HG03575 (cell line): ENCODE measurements at regions not wholly inside any gene's neighbourhood (a gene's known extent, or its start where the extent isn't known, plus 50 kb on each side); places are given as distances from the start of the nearest gene placed in this dataset.
A peak's percentile ranks its signal among the peaks of the same experiment; 100 is the strongest.
"Not testable (repeated sequence)": the region's sequence is repeated elsewhere in the genome, so short reads cannot be mapped to it uniquely, and the experiment has no call there.

Source experiments
- ATAC-seq: cut with Tn5 transposase; IDR thresholded peaks from one replicate; pipeline ENCODE4 v1.9.1; 2021; ENCODE audit not compliant: unreplicated experiment, insufficient number of reproducible peaks, low FRiP score; ENCODE audit errors: extremely low read depth

DNA sequence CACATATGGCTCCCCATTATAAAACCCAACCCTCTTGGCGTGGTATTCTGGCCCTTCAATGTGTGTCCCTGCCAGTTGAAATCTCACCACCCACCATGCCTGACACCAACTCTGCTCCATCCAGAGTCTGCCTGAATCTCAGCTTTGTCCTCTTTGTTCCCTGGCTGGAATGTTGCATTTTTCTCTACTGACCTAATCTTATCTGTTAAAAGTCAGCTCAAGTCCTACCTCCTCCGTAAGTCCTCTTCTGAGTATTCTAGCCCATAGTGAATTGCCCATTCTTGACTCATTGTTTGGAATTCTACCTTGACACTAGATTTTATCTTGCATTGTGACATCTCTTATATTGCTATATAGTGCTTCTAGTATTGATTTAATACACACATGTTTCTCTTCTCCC, 207.1 kb upstream of the VLDLR start:
- no peak for ATAC-seq

DNA sequence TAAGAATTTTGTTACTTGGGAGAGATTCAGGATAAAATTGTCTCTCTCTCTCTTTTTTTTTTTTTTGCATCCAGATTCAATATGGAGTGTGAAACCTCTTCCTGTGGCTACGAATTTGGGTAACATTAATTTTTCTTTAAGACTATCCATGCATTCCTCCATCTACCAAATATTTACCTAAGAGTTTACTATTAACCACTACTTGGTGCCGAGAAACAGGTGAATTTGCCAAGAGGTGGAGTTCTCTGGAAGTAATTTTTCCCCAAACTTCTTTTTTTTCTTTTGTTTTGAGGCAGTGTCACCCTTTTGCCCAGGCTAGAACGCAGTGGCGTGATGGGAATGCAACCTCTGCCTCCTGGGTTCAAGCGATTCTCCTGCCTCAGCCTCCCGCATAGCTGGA, 206.3 kb upstream of the VLDLR start:
- no peak for ATAC-seq

DNA sequence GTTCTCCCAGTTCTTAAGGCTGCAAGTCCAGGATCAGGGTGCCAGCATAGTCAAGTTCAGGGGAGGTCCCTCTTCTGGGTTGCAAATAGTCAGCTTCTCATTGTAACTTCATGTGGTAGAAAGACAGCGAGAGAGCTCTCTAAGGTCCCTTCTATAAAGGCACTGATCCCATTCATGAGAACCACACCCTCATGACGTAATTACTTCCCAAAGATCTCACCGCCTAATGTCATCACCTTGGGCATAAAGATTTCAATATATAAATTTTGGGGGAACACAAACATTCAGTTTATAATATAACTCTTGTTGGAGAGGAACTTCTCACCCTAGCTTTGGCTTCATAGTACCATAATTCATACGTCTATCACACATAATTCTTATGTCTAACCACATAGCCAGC, 203.9 kb upstream of the VLDLR start:
- ATAC-seq: no peak

DNA sequence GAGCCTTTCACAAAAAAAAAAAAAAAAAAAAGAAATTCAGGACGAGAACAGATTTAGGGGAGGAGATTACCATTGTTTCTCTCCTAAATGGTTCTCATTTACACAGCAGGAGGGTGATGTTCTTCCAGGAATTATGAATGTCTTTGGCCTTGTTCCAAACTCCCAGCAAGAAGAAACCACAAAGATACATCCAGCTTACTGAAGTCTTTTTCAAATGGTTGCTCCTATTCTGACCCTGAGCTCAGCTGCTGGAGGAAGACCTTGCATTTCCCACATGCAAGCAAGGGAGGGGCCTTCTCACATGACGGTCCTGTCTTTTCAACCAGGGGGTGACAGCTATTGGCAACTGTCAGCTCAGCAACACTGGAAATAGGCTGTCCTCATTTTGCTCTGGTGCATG, 203.0 kb upstream of the VLDLR start:
- no peak for ATAC-seq

DNA sequence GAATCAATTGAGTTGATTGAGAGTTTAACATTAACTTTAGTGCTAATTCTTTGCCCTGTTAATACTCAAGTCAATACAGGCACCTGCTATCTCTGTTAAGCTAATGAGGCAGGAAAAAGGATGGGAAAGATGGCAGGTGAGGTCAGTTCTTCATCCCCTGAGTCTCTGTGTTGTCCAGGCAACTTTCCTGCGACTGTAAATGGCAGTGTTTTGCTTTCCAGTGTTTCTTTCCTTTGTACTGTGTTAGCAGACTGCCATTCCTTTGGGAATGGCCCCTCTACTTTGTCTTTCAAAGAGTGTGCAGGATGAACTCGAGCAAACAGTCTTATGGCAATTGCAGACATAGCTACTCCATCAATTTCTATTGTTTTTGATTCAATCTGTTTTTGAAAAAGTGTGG, 202.2 kb upstream of the VLDLR start:
- no peak for ATAC-seq

DNA sequence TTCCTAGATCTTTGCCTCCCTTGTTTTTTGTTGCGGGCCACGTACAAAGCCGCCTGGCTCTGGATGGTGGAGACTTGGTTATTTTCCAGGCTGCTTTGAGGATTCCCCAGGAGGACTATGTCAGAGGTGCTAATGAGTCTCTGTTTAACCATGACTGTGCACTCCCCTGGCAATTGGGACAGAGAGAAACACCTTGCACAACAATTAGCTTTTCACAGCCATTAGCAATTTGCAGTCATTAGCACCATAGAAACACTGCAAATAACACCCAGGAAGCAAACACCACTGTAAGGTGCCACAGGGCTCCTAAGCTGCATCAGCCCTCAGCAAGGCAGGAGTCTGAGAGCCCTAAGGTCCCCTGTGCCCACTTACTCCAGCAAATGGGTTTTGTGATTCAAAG, 201.0 kb upstream of the VLDLR start:
- ATAC-seq: no peak

DNA sequence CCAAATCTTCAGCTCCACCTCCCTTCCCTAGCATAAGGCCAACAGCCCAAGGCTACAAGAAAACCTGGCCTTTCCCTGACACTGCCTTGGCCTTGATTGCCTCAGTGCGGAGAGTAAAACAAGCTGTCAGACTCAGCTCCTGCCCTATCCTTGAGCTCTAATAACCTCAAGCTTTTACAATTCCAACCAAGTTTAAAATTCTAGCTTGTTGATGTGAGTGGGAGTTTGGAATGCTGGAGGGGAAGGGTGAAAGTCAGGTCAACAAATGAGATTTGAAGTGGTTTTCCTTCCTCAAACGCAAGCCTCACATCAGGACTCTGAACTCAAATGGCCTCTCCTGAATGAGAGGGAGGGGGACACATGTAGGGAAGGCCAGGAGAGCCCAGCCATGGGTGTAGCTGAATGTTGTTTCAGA, 197.0 kb upstream of the VLDLR start:
- ATAC-seq: no peak

DNA sequence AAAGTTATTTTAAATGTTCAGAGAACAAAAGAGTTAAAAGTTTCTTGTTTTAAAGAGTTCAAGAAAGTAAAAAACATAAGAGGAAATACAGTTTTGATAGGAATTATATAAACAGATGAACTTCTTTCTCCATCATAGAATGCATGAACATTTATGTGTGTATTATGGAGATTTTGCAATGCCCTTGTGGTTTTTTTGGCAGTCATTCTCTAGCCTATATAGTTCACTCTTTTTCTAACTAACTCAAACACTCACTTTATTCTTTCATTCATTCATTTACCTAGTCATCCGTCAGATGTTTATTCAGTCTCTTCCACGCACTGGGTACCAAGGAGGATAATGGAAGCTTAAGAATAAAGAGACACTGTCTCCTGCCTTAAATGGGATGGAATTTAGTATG, 195.9 kb upstream of the VLDLR start:
- ATAC-seq: no peak

DNA sequence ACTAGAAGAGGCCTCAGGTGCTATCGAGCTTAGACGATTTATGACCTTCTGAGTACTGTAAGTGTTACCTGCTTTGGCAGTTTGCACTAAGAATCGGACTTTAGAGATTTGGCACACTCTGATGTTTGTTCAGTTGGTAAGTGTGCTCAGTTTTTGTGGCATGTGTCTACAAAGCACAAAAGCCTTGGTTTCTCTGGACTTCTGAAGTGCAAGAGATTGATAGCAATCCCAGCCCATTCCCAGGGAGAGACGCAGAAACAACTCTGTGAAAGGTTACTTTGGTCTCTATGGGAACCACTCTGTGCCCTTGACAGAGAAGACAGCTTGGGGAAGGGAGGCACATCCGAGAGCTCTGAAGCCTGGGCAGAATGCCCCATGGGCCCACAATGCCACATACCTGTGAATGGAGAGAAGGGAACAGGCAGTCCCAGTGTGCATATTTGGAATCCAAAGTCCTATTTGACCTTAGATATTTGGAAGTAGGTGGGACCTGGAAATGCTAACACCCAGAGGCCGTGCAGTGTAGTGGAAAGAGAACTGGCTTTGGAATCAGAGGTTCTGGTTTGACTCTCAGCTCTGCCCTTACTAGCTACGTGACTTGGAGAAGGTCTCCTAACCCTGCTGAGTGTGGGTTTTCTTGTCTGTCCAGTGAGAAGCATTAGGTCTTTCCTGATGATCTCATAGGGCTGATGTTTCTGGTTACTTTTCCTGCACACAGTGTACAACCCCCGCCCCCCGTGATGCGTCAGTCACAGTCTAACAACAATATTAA, 194.3 kb upstream of the VLDLR start:
- no peak for ATAC-seq

DNA sequence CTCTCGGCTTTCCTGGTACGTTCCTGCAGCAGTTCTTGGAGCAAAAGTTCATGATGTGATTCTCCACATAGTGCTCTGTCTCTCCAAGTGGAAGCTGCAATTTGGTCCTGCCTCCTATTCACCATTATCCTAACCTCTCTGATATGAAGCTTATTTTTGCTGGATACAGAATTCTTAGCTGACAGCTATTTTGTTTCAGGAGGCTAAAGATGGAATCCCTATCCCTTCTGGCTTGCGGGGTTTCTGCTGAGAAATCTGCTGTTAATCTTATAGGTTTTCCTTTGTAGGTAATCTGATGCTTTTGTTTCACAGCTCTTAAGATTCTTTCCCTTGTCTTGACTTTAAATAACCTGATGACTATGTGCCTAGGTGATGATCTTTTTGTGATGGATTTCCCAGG, 181.6 kb upstream of the VLDLR start:
- ATAC-seq: no peak

DNA sequence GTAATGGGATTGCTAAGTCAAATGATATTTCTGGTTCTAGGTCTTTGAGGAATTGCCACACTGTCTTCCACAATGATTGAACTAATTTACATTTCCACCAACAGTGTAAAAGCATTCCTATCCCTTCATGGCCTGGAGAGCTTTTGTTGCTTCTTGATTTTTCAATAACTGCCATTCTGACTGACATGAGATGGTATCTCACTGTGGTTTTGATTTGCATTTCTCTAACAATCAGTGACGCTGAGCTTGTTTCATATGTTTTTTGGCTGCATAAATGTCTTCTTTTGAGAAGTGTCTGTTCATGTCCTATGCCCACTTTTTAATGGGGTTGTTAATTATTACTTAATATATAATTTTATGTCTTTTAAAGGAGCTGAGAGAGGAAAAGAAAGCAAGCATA, 177.7 kb upstream of the VLDLR start:
- not testable (repeated sequence) for ATAC-seq

DNA sequence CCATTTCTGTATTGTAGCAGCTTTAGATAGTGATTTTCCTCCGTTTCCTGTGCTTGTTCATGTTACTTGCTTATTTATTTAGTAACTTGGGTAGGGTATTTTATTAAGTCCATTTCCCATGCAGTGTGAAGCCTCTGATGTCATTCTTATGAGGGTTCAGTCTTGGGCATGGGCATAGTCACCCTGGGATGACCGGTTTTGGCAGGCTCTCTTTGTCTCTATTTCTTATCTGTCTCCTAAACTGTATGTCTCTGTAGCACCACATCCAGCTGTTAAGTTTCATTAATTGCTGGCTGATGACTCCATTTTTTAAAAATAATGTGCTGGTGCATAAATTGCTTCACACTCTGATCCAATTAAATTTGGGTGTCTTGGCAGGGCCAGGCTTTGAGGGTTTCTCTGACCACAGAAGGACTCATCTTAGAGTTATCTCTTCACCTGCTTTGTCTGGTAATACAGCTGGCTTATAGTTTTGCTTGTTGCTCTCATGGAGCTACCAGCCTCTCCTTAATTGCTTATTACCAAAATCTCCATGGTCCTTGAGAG, 173.3 kb upstream of the VLDLR start:
- no peak for ATAC-seq

DNA sequence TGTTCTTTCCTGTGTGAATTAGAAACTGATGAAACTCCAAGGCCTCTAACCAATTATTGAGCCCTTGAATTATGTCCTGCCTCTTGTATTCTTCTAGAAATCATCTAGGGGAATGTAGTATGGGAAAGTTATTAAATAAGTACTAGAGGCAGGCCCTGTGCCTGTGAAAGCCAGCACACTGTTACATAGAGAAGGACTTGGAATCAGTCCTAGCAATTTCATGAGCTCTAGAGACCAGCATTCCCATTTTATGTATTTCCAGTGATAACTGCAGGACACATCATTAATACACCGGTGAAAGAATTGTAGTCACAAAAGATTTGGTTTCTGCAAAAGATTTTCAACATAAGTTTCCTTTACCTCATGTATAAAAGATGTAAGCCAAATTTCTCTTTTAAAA, 168.5 kb upstream of the VLDLR start:
- no peak for ATAC-seq

DNA sequence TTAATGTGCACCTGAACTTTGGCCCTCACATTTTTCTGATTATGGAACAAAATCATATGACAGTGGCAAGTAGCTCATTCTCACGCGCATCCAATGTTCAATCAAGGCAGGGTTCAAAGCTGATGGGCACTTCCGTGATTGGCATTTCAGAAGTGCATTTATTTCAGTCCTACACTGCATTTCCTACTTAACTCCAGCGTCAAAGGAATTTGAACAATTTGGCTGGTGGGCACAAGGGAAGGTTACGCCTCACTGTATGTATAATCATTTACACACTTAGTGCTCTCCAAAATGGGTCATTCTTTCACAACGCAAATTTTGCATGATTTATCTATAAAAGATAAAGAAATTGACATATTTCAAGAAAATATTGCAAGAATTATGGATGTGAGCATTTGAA, 167.9 kb upstream of the VLDLR start:
- ATAC-seq: no peak

DNA sequence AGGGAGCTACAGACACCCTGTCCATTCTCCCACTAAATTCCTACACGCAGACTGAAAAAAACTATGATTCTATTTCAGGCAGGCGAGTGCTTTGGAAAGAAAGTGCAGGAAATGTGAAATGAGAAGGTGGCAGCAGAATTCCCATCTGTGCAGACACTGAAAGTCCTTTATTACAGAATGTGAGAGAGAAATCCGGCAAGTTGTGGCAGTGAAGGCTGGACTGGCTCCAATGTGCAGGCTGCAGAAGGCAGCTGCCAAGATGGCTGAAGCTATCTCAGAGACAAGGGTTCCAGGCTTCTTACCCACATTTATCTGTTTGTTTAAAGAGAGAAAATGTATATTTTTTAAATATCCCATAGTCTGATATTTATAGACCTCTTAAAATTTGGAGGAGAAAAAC, 161.8 kb upstream of the VLDLR start:
- no peak for ATAC-seq

DNA sequence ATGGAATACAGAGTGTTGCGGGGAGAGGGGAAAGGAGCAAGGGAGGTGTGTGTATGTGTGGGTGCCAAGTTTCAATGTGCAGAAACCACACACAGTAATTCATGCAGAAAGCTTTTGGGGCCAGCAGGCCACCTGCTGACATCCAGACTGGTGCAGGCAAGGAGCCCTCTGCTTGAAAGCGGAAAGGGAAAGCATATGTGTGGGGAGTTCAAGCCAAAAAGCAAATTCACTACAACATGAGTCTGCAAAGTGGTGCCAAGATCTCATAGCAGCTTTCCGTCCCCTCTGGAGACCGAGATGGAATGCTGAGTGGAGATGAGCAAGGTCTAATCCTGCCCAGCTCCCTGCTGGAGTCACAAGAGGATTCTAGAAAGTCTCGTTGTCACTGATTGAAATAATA, 159.7 kb upstream of the VLDLR start:
- no peak for ATAC-seq

DNA sequence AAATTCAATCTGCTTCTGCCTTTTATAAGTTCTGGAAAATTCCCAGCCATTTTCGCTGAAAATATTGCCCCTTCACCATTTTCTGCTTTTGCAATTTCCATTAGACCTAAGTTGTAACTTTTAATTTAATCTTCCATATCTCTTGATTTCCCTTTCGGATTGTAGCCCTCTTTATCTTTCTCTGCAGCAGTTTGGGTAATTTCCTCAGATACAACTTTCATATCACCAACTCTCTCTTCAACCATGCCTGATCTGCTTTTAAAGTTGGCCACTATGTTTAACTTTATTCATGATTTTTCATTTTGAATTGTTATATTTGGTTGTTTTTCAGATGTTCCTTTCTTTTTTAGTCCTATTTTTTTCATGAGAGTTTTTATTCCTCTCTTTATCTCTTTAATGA, 157.0 kb upstream of the VLDLR start:
- ATAC-seq: no peak

DNA sequence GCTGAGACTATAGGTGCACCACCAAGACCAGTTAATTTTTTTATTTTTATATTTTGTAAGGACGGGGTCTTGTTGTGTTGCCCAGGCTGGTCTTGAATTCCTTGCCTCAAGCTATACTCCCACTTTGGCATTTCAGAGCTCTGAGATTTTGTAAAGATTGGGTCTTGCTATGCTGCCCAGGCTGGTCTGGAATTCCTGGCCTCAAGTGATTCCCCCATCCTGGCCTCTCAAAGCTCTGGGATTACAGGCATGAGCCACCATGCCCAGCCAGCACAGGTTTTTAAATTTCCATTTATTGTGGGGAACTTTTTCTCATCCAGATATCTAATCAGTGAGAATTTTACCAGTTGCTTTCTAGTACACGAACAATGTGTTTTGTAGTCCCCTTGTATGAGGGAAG, 156.1 kb upstream of the VLDLR start:
- ATAC-seq: no peak

DNA sequence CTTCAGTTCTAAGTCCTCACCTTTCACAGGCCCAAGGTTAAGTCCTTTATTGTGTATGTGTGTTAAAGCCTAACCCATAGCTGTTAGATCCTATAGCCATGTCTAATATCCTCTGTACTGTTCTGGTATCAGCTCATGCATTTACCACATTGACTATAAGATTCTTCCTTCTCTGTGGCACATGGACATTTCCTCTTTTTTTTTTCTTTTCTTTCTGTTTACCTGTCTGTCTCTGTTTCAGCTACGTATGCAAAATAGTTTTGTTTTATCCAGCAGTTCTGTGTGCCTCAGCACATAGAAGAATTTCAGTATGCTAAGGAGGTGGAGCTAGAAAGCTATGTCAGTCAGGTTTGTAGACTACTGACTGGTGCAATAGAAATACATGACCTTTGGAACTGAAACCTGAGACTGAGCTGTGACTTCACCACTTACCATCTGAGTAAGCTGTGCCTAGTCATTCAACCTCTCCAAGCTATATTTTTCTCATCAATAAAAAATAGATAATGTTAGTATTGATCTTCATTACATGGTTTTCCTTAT, 155.6 kb upstream of the VLDLR start:
- ATAC-seq: peak; percentile 99

DNA sequence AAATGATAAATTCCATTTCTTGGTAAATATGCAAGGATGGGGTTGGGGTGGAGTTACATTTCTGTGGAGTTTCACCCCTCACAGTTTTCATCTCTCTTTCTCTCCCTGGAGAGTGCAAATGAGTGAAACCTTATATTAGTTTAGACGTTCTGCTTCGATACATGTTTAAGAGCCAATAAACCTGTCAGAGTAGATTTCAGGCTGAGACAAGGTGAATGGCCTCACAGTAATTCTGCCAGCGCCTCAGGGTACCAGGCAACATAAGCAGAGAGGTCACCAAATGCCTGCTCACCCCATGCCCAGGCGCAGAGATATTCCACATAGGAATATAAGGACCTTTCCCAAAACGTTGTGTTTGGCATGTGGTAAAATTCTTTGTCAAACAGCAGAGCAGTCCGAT, 154.9 kb upstream of the VLDLR start:
- no peak for ATAC-seq

DNA sequence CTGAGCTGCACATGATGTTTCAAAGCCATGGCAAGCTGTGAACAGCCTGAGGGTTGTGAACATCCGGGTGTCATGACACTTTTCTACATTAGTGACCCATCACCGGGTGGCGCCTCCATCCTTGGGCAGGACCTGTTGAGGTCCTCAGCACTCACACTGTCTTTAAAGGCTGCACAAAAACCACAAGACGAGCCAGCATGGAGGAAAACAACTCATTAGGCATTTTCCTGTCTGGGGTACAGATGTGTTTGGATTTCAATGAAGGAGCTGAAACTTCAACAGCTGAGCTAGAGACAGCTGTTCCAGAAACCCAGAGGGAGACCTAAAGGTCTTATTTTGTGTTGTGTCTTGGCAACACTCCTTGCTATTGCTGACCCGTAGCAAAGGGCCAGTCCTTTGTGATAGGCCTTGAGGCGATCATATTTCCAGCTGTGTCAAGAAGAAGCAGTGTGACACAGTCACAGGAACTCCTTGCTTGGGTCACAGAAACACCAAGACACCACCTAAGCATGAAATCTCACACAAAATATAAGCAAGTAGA, 151.8 kb upstream of the VLDLR start:
- no peak for ATAC-seq
